Activated naive CD4-positive, alpha-beta T cell treated with Interleukin-2 at 50 U/mL for 16 hours (primary cell): ENCODE measurements at regions not wholly inside any gene's neighbourhood (a gene's known extent, or its start where the extent isn't known, plus 50 kb on each side); places are given as distances from the start of the nearest gene placed in this dataset.

Experiments
- DNase-seq: peaks from one replicate; pipeline ENCODE4 v3.0.0-alpha.2; 2020

DNA sequence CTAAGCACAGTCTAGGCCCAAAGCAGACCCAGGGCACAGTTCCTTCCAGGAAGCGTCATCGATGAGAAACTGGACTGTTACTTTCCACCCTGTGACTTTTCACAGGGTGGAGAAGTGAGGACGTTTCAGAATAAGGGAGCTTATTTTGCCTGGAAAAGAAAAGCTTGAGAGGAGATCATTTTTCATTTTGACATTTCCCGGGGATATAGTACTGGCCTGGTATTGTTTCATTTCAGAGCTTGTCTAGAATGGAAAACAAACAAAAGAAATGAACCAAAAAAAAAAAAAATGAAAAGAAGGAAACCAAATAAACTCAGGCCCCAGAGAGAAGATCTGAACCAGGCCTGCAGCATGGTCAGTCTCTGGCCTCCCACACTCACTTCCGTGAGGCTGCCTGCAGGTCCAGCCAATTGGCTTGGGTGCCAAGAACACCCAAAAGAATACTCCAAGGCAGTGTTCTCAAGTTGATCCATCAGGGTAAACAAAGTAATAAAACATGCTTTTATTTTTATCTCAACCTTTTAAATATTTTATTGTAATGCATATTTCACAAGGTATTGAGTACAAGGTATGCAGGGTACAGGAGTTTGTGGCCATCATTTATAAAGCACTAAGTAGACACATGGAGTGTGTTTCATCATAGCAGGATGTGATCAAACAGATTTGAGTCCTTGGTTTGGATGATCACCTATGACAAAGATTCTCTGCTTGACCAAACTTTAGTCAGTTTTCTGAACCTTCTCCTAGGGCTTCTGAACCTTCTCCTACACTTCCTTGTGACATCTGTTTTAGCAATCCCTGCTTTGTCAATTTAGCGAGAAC is 176.9 kb upstream of the GGTLC1 start:
- no peak for DNase-seq

DNA sequence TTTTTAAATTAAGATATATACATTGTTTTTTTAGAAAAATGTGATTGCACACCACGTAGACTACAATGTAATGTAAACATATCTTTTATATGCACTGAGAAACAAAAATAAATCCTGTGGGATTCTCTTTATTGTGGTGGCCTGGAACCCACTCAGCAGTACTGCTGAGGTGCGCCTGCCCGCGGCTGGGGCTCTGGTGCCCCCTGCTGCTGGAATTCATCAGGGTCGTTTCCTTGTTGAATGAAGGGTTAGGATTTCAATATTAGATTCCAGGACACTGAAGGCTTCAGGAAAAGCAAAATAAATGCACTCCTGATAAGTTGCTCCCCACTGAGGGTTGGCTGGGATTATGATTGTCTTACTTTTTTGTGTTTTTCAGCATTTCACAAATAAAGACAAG is 175.8 kb upstream of the GGTLC1 start:
- DNase-seq, result peak; percentile 21

DNA sequence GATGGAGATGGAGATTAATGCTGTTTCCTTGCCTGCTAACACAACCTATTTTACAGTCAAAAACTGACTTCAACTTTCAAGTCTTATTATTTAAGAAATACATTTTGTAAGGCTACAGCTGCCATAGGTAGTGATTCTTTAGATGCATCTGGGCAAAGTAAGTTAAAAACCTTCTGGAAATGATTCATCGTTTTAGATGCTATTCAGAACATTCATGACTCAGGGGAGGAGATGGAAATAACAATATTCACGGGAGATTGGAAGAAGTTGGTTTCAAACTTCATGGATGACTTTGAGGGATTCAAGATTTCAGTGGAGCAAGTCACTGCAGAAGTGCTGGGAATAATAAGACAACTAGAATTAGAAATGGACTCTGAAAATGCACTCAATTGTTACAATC is 174.9 kb upstream of the GGTLC1 start:
- no peak for DNase-seq

DNA sequence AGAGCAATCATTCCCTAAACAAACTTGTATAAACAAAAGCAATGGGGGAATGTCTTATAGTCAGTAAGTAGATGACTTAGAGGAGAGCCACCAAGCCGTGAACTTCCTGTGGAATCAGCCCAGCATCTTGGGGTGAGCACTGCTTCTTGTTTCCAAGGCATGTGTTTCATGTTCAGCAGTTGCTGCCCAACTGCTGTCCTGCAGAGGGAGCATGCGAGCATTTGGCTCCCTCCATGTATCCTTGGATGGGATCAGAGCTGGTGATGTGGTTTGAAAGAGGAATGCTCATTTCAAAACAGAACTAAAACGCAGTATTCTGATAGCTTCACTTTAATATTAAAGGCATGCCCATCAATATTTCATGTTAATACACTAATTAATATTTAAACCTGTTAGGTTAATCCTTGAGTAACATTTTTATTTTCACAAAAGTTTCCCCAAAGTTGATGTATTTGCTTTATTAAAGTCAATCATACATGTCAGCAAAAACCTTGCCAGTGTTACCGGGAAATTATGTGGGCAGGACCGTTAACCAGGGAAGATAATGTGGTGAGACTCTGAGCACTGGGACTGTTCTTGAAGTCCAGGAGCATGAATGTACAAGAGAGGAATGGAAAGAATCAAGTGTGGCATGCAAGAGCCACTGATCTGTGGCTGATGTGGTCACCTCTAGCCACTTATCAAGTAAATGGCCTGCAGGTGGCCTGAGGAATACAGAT is 172.1 kb upstream of the GGTLC1 start:
- no peak for DNase-seq

DNA sequence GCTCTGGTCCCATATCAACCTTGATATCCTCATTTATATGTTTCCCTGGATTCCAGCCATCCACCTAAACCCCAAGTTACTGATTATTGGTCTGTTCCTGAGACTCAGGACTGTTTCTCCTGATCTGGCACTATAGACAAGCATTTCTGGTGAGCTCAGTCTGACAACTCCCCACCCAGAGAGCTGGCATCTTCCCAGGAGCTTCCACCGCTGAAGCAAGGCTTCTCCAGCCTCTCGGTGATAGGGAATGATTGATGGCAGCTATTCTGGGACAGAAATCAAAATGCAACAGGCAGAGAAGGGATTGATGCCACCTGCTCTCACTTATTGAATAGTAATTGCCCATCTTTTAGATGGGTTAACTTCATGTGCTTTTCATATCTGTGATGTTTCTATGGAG is 169.7 kb upstream of the GGTLC1 start:
- DNase-seq, result no peak

DNA sequence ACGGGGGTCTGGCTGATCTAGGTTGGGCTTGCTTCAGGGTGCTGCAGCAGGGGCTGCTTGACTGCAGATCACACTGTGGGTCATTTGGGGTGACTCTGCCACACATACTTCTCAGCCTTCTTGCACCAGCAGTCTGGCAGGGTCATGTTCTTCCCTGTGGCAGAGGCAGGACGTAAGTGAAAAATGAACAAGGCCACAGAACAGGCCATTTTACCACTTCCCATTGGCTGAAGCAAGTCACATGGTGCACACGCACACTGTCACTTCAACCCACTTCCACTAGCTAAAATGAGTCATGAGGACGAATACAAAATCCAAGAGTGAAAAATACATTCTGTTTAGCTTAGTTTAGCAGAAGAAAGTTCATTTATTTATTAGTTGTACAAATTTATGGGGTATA is 168.6 kb upstream of the GGTLC1 start:
- no peak for DNase-seq

DNA sequence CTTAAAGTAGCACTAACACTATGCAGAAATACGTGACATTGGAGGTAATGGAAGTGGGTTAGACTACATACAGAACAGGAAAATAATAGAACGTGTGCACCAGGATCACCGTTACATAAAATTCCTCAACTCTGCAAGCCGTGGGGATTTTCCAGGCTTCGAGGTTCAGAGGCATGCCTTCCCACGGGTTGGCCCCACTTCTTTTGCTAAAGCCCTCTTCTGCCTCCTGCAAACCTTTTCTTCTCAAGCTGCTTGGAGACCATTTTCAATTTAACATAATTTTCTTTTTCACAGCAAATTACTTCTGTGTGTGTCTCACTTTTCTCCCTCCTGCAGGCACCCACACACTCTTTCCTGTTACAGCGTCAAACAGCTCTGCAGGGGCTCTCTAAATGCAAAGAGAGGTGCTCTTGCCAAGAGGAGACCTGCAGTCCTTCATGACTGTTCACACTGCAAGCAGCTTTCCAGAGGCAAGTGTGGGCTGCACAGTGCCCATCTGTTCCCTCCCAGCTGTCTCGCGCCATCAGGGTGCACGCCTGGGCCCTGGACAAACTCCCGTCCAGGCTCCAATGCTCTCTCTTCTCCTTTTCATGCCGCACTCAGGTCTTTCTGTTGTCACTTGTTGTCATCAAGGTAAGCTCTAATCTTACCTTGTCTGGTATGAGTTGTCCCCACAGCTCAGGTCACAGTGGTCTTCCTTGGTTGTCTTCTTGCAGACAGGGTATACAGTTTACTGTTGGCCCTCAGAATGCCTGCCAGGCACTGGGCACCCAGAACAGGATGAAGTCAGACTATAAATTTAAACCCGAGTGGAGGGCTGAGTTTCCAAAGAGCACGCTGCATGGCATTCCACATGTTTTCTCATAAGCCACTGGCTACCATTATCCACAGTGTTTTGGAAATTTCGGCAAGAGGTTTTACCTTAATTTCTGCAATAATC is 164.8 kb upstream of the GGTLC1 start:
- DNase-seq, result no peak

DNA sequence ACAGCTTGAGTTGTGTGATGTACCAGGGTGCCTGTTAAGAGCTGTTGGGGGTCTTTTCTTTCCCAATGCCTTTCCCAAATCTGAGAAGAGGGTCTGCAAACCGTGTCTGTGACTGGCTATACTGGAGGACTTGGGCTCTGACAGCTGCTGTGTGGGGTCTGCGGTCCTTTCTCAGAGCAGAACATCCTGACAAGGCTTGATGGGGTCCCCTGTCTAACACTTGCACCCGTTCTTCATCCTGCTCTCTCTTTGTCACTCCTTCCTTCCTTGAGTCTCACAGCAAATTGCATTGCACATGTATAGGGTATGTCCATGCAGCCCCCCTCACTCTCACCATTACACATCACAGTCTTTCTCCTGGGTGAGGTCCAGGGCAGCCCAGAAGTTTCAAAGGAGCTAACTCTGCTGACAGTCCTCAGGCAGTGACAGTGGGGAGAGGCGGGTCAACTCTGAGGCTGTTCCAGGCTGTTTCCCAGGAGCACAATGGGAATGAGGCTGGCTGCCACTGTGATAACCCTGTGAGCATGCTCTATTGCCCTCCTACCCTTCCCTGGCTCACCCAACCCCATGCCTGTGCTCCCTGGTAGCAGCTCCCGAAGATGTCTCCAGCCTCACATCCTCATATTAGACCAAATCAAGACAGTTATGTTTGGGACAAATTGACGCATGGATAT is 163.2 kb upstream of the GGTLC1 start:
- no peak for DNase-seq

DNA sequence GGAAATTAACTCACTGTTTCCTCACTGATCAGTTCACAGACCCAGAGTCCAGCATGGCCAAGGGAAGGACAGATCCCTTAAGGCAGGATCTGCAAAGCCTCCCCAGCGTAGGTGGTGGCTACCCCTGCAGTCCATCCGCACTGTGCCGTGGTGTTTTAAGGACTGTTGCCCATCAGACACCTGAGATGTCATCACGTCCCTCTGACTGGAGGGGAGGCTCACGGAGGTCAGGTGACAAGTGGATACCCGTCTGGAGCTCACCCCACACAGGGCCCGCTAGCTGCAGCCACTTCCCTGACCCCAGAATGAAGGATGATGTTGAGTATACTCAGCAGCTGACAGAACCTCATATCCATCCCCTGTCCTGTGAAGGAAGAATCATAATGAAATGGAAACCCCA is 161.8 kb upstream of the GGTLC1 start:
- no peak for DNase-seq

DNA sequence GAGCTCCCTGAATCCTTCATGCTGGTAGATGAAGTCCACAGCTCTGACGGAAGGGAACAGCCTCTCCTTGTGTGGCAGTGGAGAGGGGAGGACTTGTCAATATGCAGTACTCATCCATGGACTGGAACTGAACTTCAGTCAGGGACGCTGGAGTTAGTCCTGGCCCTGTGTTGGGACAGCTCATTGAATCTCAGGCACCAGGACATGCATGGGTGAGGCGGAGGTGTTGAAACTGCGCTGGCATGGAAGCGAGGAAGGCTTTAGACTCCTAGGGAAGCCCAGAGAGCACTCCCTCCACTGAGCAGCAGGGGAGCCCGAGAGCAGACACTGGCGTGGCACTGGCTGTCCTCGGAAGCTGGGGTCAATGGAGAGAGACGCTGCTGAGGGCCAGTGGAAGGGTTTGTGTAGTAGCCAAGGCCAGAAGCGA is 161.3 kb upstream of the GGTLC1 start:
- no peak for DNase-seq

DNA sequence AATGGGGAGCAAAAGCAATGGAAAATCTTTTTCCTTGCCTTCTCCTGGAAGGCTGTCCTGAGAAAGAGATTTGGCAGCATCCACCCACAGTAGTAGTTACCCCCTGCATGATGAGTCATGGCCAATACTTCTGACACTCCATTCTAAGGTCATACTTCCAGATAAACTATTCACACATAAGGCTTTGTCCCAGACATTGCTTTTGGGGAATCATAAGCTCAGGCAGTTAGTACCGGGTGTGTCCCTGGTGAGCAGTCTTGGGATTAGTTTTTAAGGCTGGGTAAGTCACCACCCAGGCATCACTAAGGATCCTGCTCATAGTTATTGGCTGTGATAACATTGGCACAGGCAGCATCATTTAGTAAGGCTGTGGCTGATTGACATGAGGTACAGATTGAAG is 160.6 kb upstream of the GGTLC1 start:
- DNase-seq, result no peak

DNA sequence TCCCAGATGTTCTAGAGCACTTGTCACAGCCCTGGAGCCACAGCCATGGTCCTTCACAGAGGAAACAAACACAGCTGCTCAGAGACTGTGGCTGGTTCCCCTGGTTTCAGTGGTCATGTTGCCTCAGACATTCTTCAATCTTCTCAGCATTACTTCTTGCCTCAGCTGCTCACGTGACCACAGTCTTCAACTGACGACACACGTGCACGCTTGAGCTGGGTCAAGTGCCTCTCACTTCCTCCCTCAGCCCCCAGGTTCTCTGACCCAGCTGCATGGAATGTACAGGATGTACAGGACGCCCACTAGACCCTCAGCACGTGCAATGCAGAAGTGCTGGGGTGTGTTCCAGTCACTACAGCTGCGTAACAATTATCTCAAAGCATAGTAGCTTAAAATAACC is 159.8 kb upstream of the GGTLC1 start:
- DNase-seq, result no peak

DNA sequence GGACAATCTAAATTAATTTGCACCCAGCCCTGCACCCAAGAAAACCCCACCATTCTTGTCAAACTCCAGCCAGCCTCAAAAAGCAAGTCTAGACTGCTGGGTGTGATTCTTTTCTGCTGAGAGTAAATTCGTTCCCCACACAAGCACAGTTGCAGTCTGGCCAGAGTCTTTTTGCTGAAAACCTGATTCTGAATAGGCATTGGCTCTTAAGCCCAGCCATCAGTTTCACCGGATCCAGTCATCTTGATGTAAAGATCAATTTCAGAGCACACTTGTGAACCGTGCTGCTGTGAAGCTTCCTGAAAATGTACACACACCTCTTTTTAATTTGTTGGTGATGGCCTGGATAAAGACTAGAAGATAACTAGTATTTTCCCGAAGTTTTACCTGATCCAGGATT is 159.4 kb upstream of the GGTLC1 start:
- no peak for DNase-seq

DNA sequence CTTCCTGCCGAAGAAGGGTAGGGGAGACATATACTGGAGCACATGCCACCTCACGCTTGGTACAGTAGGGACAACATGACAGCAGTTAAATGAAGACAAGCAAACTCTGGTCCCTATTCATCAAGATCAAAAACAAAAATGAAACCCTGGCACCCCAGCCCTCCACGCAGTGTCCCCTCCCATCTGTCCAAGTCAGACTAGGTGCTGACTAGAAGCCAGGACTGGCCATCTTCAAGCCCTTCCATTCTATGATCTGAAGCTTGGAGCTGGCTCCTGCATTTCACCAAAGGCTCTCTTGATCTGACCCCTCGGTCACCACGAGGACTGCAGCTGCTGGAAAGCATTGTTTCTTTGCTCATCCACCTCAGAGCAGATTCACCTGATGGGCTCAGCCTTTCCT is 158.9 kb upstream of the GGTLC1 start:
- no peak for DNase-seq

DNA sequence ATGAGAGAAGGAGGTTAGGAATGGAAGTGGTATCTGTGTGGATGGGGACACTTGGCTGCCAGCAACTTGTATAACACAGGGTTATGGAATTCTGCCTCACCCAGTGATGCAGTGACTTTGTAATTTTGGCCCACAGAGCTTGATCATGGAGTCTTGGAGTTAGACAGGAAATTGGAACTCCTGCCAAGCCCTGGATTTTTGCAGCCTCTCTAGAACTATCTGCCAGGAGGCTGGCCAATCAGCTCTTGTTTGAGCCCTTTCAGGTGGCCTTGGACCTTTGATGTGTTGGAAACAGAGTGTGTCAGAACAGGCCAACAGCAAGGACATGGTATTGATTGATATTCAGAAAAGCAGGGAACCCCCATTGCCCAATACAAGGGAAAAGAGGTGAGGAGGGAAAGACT is 157.7 kb upstream of the GGTLC1 start:
- no peak for DNase-seq

DNA sequence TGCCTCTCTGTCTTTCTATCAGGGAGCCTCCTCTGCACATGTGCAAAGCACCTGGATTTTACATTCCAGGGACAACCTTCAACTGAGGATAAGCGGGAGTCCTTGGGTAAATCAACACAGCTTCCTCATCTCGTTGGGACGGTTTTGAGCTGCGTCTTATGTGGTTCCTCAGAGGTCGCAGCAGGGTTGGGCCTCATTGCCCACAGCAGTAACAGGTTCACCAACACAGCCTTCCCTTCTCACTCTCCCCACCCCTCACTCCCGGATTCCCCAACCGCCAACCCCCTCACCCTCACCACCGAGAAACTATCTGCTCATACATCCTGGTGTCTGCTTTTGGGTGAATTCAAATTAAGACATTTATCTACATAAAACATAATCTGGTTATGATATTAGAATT is 155.8 kb upstream of the GGTLC1 start:
- DNase-seq, result no peak

DNA sequence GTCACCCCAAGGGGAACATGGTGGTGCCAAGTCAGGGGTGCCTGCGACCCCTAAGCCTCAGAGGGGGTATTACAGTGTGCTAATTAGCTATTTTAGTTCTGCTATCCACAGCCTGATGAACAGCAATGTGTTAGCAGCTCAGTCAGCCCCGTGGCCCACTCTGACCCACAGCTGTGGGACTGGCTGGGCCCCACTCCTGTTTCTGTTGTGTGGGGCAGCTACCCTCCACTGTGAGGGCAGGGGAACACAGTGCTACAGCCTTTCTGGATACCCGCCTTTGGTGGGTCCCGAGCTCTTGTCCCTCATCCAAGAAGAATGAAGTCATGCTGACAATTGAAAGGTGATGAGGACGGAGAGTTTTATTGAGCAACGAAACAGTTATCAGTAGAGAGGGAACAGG is 152.5 kb upstream of the GGTLC1 start:
- no peak for DNase-seq

DNA sequence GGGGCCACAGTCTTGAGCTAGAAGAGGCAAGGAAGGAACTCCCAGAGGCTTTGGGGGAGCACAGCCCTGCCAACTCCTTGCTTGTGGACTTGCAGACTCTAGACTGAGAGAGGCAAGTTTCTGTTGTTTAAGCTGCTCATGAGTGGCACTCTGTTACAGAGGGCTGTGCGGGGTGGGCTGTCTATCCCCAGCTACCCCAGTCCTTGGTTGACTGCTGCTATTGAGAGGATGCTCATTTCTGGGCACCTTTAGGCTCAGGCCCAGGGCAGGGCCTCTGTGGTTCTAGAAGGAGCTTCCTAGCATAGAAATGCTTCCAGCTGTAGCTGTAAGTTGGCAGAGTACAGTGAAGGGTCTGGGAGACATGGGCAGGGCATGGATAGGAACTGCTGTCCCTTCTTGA is 151.3 kb upstream of the GGTLC1 start:
- no peak for DNase-seq

DNA sequence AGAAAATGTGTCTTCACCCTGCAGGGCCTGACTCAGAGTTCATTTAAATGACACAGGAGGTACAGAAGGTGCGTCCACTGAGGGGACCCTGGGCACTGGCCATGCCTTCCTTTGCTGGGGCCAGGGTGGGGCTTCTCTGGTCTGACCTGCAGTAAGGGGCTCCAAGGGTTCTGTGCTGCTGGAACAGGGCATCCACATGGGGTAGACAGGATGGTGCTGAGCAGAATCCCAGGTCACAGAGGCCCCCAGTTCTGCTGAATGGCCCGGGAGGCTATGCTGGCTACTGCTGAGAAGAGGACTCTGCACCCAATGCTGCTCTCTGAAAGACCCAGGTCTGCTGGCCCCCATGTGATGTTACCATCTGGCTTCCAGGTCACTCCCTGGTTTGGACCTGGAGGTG is 150.4 kb upstream of the GGTLC1 start:
- DNase-seq, result no peak

DNA sequence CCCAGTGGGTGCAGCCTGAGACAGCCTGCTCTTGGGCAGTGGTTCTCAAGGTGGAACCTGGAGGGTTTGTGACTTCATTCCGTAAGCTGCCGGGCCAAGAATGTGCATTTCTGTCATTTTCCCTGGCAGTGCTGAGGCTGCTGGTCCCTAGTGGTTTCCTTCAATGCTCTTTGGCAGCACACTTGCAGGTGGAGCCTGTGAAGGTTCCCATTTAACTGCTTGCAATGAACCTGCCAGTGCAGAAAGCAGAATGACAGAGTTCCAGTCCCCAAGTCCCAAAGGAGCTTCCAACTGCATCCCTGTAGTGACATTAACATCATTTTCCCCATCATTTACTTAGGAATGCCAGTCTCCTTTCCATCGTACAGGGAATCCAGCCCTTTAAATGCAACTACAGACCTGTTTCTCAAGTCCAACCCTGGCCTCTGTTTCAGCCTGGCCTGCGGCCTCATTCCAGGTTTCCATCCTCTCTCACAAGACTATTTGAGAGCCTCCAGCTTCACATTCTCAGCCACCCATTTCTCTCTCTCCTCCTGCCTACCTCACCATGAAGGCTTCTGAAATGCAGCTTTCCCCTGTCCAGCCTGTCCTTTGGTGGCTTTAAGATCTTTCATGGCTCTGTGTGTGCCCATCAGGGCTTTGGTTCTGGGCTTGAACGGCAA is 149.7 kb upstream of the GGTLC1 start:
- no peak for DNase-seq

DNA sequence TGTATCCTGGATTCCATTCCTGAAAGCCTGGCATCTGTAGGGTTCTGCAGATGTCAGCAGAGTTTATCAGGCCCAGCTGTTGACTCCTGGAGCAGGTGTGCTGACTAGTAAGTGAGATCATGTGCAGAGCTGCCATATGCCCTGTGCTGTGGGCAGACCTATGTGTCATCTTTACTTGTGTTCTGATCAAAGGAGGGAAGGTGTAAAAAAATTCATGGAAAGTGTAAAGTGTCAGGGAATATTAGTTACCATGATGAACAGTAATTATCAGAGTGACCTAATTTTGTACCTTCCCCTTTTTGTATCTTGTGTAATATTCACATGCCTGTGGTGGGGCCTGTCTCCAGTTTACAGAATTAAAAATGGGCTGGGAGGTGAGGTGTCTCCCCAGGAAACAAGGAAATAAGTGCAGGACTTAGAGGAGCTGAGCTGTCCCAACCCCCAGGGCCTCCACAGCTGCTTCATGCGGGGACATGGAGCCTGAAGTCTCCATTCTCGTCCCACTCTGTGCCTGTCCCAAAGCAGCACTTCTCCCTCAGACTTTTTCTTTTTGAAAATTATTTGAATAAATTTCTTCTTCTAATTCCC is 148.2 kb upstream of the GGTLC1 start:
- no peak for DNase-seq

DNA sequence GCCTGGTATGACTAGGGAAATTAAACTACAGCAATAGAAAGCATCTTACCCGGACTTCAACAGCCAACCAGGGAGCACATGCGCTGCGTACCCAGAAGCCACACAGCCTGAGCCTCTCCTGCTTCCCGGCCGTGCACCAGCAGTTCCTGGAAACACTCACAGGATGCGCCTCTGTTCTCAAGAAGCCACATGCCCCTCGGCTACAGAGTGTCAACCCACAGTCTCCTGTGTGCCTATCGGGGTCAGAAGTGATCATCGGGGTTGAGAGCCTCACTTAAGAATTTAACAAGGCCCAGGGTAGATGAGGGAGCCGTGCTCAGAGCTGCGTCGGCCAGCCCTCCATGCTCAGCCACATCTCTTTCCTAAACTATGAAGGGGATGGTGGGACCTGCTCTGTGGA is 147.2 kb upstream of the GGTLC1 start:
- DNase-seq, result no peak
